ENCODE measurements at regions not wholly inside any gene's neighbourhood (a gene's known extent, or its start where the extent isn't known, plus 50 kb on each side); places are given as distances from the start of the nearest gene placed in this dataset.

- no peaks in the 10 kb centered on the region for H3K27me3 ChIP-seq
- no peak for DNase-seq (ENCODE audit: low spot score in 2 of 2)
- H3K9me3 ChIP-seq = peaks cover 0 to 30% (median 3%) of the 10 kb centered on the region in 4 donors
- WGBS, 2 donors = 94 to 100% methylated on average over 2 of the region's 2 CpGs
- H3K4me1 ChIP-seq = no peaks in the 10 kb centered on the region
- TF ChIP-seq EP300 (IDR thresholded peaks at IDR 0.05) = no peak
- no peak for TF ChIP-seq CTCF (IDR thresholded peaks at IDR 0.05)
- TF ChIP-seq POLR2A (IDR thresholded peaks at IDR 0.05) = no peak
- no peak overlapping the region for H3K27ac ChIP-seq
- no peaks in the 10 kb centered on the region for H3K36me3 ChIP-seq
- no peak overlapping the region for H3K4me3 ChIP-seq
These were observed 504.7 kb downstream of the LRFN5 start for GRCh38 chr14:42111355-42111754.

- Histone ChIP-seq H3K4me1 (no peaks in the 10 kb centered on the region), H3K9me3 (peaks cover 0 to 30% (median 3%) of the 10 kb centered on the region in 4 donors), H3K27ac (no peak overlapping the region), H3K36me3 (no peaks in the 10 kb centered on the region), H3K27me3 (no peaks in the 10 kb centered on the region), H3K4me3 (no peak overlapping the region)
- no peak for DNase-seq (ENCODE audit: low spot score in 2 of 2)
- peak in 2 of 5 experiments; percentile 6 to 7 for TF ChIP-seq CTCF (IDR thresholded peaks at IDR 0.05)
- no peak for TF ChIP-seq EP300 (IDR thresholded peaks at IDR 0.05)
- 62 to 85% methylated on average over 1 of the region's 1 CpG for WGBS, 2 donors
These were observed 503.5 kb downstream of the LRFN5 start for GRCh38 chr14:42110167-42110566.

- no peak overlapping the region for H3K27ac ChIP-seq
- DNase-seq (ENCODE audit: low spot score in 2 of 2) = no peak
- H3K9me3 ChIP-seq = no peaks in the 10 kb centered on the region
- H3K4me1 ChIP-seq = no peaks in the 10 kb centered on the region
- no peak overlapping the region for H3K4me3 ChIP-seq
- TF ChIP-seq CTCF (IDR thresholded peaks at IDR 0.05) (no peak), EP300 (IDR thresholded peaks at IDR 0.05) (no peak), POLR2A (IDR thresholded peaks at IDR 0.05) (no peak)
- H3K27me3 ChIP-seq = no peaks in the 10 kb centered on the region
- WGBS, 2 donors = 93 to 97% methylated on average over 2 of the region's 2 CpGs
- H3K36me3 ChIP-seq = no peaks in the 10 kb centered on the region
These were observed 488.5 kb downstream of the LRFN5 start for GRCh38 chr14:42095155-42095554.

GRCh38 chr14:42090122-42090521 is 483.4 kb downstream of the LRFN5 start:
- 82 to 91% methylated on average over 3 of the region's 3 CpGs for WGBS, 2 donors

GRCh38 chr14:42079911-42080310 is 473.2 kb downstream of the LRFN5 start:
- H3K4me3 ChIP-seq = no peak overlapping the region
- H3K9me3 ChIP-seq = no peaks in the 10 kb centered on the region
- no peak for TF ChIP-seq CTCF (IDR thresholded peaks at IDR 0.05)
- no peak for TF ChIP-seq POLR2A (IDR thresholded peaks at IDR 0.05)
- TF ChIP-seq EP300 (IDR thresholded peaks at IDR 0.05) = no peak
- H3K27me3 ChIP-seq = no peaks in the 10 kb centered on the region
- H3K4me1 ChIP-seq = no peaks in the 10 kb centered on the region
- no peak for DNase-seq (ENCODE audit: low spot score in 2 of 2)
- no peak overlapping the region for H3K27ac ChIP-seq
- no peaks in the 10 kb centered on the region for H3K36me3 ChIP-seq

More at GRCh38 chr14:42090122-42090521, 483.4 kb downstream of the LRFN5 start:
- H3K9me3 ChIP-seq = no peaks in the 10 kb centered on the region
- H3K27ac ChIP-seq = no peak overlapping the region
- no peak for DNase-seq (ENCODE audit: low spot score in 2 of 2)
- no peaks in the 10 kb centered on the region for H3K36me3 ChIP-seq
- H3K27me3 ChIP-seq = no peaks in the 10 kb centered on the region
- no peak overlapping the region for H3K4me3 ChIP-seq
- H3K4me1 ChIP-seq = no peaks in the 10 kb centered on the region
- TF ChIP-seq POLR2A (IDR thresholded peaks at IDR 0.05) (no peak), EP300 (IDR thresholded peaks at IDR 0.05) (no peak), CTCF (IDR thresholded peaks at IDR 0.05) (no peak)
